Parathyroid adenoma (tissue), 2 donors: ENCODE measurements at regions not wholly inside any gene's neighbourhood (a gene's known extent, or its start where the extent isn't known, plus 50 kb on each side); places are given as distances from the start of the nearest gene placed in this dataset.

Experiments
- H2AFZ ChIP-seq: fragments of 300-600 bp; sonication (generic); one replicate; pipeline ENCODE4 v1.7.0; 2017; ENCODE audit warnings: antibody characterized with exemption, mild to moderate bottlenecking
- H3K27ac ChIP-seq: fragments of 300-600 bp; sonication (generic); one replicate; pipeline ENCODE4 v1.7.0; 2017
- H3K27me3 ChIP-seq: fragments of 300-600 bp; sonication (generic); one replicate; pipeline ENCODE4 v1.7.0; 2017; ENCODE audit warnings: low read length; ENCODE audit not compliant: control insufficient read depth, insufficient read depth
- H3K36me3 ChIP-seq: fragments of 300-600 bp; sonication (generic); one replicate; pipeline ENCODE4 v1.7.0; 2017; ENCODE audit warnings: low read length; ENCODE audit not compliant: control insufficient read depth, insufficient read depth
- H3K4me1 ChIP-seq: fragments of 300-600 bp; sonication (generic); one replicate; pipeline ENCODE4 v1.7.0; 2017; ENCODE audit warnings: control low read depth
- H3K4me2 ChIP-seq: fragments of 300-600 bp; sonication (generic); one replicate; pipeline ENCODE4 v1.7.0; 2017; ENCODE audit warnings: low read length
- H3K4me3 ChIP-seq: fragments of 300-600 bp; sonication (generic); one replicate; pipeline ENCODE4 v1.7.0; 2017; ENCODE audit warnings: low read depth, low read length
- H3K79me2 ChIP-seq: fragments of 300-600 bp; sonication (generic); one replicate; pipeline ENCODE4 v1.7.0; 2017; ENCODE audit warnings: control low read depth
- H3K9ac ChIP-seq: fragments of 300-600 bp; sonication (generic); one replicate; pipeline ENCODE4 v1.7.0; 2017; ENCODE audit warnings: mild to moderate bottlenecking
- H3K9me3 ChIP-seq: fragments of 300-600 bp; sonication (generic); one replicate; pipeline ENCODE4 v1.7.0; 2017; ENCODE audit warnings: low read length; ENCODE audit not compliant: control insufficient read depth
- CTCF ChIP-seq: fragments of 300-600 bp; sonication (generic); IDR thresholded peaks from one replicate; pipeline ENCODE4 v1.7.0; 2017; ENCODE audit warnings: antibody characterized with exemption, mild to moderate bottlenecking
- donor health status: primary hyperparathyroidism.

GRCh38 chr11:82326853-82327252 lies 406.8 kb downstream of the FAM181B start:
- no peaks in the 10 kb centered on the region for H3K9me3 ChIP-seq
- no peaks in the 10 kb centered on the region for H3K27me3 ChIP-seq
- no peaks in the 10 kb centered on the region for H3K4me1 ChIP-seq
- H2AFZ ChIP-seq = no peak overlapping the region
- no peak overlapping the region for H3K27ac ChIP-seq
- no peak overlapping the region for H3K9ac ChIP-seq
- no peaks in the 10 kb centered on the region for H3K36me3 ChIP-seq
- no peak overlapping the region for H3K4me2 ChIP-seq
- no peaks in the 10 kb centered on the region for H3K79me2 ChIP-seq
- no peak overlapping the region for H3K4me3 ChIP-seq
- TF ChIP-seq CTCF = no peak

GRCh38 chr11:82321206-82321605 lies 412.5 kb downstream of the FAM181B start:
- TF ChIP-seq CTCF = no peak
- H3K4me1 ChIP-seq = no peaks in the 10 kb centered on the region
- H3K9ac ChIP-seq = no peak overlapping the region
- H3K27me3 ChIP-seq = no peaks in the 10 kb centered on the region
- H2AFZ ChIP-seq = no peak overlapping the region
- H3K79me2 ChIP-seq = no peaks in the 10 kb centered on the region
- H3K27ac ChIP-seq = no peak overlapping the region
- H3K4me2 ChIP-seq = no peak overlapping the region
- no peak overlapping the region for H3K4me3 ChIP-seq
- no peaks in the 10 kb centered on the region for H3K36me3 ChIP-seq
- no peaks in the 10 kb centered on the region for H3K9me3 ChIP-seq

GRCh38 chr11:82315093-82315492 lies 418.6 kb downstream of the FAM181B start:
- Histone ChIP-seq H3K4me1 (no peaks in the 10 kb centered on the region), H2AFZ (no peak overlapping the region), H3K27ac (no peak overlapping the region), H3K4me3 (no peak overlapping the region), H3K9ac (no peak overlapping the region), H3K36me3 (no peaks in the 10 kb centered on the region), H3K27me3 (no peaks in the 10 kb centered on the region), H3K79me2 (no peaks in the 10 kb centered on the region), H3K4me2 (no peak overlapping the region), H3K9me3 (no peaks in the 10 kb centered on the region)
- no peak for TF ChIP-seq CTCF

GRCh38 chr11:82308979-82309378 lies 424.7 kb downstream of the FAM181B start:
- Histone ChIP-seq H3K9me3 (no peaks in the 10 kb centered on the region), H3K9ac (no peak overlapping the region), H3K27ac (no peak overlapping the region), H3K27me3 (no peaks in the 10 kb centered on the region), H3K36me3 (no peaks in the 10 kb centered on the region), H2AFZ (no peak overlapping the region), H3K4me2 (no peak overlapping the region), H3K79me2 (no peaks in the 10 kb centered on the region), H3K4me1 (no peaks in the 10 kb centered on the region), H3K4me3 (no peak overlapping the region)
- TF ChIP-seq CTCF = no peak

GRCh38 chr11:82305123-82305522 lies 428.5 kb downstream of the FAM181B start:
- Histone ChIP-seq H3K4me1 (no peaks in the 10 kb centered on the region), H3K36me3 (no peaks in the 10 kb centered on the region), H3K9ac (no peak overlapping the region), H3K4me3 (no peak overlapping the region), H3K79me2 (no peaks in the 10 kb centered on the region), H2AFZ (no peak overlapping the region), H3K4me2 (no peak overlapping the region), H3K27me3 (no peaks in the 10 kb centered on the region), H3K9me3 (no peaks in the 10 kb centered on the region), H3K27ac (no peak overlapping the region)
- TF ChIP-seq CTCF = no peak
